Right hindlimb (tissue), 1 donor: ENCODE measurements at regions not wholly inside any gene's neighbourhood (a gene's known extent, or its start where the extent isn't known, plus 50 kb on each side); places are given as distances from the start of the nearest gene placed in this dataset.

ENCODE experiments used
- DNase-seq: peaks from one replicate; pipeline ENCODE4 v3.0.0-alpha.2; 2018

DNA sequence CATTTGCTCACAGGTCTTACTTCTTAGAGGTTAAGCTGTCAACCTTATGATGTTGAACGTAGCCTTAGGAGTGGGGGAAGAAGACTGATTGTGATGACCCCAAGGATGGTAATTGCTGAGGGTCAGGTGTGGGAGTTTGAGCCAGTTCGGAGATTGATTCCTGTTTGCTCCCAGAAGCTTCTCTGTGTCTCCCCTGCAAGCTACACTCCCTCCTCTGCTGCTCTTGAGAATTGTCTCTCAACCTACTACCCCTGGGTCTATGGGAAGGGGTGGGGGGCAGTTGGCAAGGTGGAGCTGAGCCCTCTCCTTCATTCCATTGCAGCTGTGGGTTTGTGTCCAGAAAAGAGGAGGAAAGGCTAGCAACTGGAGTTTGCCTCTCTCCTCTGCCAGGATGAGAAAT, 113.8 kb downstream of the PLEKHG1 start:
- DNase-seq, result no peak

DNA sequence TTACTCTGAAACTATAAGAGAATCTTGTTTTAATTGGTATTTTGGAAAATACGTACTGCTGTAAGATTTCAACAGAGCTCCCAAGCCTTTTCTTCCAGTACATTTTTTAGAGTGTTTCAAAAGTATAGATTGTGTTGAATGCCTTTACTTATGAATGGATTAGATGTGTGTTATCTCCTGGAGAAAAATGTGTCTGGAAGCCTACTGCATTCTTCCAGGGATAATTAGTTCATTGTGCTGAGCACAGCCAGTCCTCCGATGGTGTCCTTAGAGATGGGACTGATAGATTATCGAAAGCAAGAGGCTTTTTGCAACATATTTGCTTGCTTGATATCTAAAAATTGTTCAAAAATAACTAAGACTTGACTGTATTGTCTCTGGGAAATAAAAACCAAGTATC, 114.2 kb downstream of the PLEKHG1 start:
- DNase-seq, result no peak

DNA sequence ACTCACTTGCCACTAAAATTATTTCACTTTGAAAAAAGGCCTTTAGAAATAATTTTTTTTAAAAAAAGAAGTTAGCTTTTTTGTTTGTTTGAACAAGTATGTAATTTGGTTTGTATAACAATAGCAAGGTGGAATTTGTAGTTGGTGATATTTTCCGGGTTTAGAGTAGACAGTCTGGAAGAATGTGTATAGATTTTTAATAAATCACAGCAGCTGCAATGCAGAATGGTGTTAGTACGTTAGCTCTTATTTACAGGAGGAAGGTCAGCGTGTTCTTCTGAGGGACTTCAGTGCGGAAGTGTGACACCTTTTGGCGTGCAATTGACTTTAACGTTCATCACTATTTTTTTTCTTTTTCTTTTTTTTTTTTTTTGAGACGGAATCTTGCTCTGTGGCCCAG, 115.4 kb downstream of the PLEKHG1 start:
- no peak for DNase-seq

DNA sequence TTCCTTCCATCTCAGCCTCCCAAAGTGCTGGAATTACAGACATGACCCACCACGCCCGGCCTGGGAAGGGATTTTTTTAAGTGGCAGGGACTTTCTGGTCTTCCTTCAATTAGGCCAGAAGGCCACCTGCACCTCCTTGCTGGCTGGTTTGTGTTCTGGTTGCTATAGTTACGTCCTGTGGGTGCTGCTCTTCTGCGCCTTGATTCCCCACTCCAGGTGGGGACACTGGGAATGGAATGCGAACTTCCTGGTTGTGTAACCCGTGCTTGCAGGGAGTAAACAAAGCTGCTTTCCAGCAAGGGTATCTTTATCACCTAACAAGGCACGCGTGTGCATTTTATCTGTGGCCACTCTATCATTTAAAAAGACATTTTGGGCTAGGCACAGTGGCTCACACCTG, 117.7 kb downstream of the PLEKHG1 start:
- no peak for DNase-seq

DNA sequence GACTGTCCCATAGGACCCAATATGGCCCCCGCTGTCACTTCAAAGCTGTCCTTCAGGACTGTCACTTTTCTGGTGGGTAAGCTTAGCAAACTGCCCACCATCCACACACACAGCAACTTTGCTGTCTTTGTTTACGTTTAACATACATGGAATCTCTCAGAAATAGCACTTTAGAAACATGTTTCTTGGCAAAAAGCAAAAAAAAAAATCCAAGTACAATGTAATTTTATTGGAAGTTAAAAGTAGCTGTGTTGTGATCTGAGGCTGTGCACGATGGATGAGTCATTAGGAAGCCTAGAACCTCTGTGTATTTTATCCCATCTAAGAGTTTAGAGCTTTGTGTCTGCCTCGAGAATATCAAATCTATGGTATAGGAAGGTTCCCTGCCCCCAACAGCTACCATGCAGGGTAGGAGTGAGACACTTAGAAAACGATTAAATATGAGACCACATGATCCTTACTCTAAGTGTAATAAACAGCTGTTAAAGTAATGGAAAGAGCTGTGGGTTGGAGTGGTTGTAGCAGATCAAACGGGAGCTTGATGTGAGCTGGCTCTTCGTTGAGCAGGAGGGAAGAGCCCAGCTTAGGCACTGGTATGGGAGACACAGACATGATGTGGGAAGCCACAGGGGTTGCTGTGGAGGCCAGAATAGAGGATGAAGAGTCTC, 119.5 kb downstream of the PLEKHG1 start:
- no peak for DNase-seq

DNA sequence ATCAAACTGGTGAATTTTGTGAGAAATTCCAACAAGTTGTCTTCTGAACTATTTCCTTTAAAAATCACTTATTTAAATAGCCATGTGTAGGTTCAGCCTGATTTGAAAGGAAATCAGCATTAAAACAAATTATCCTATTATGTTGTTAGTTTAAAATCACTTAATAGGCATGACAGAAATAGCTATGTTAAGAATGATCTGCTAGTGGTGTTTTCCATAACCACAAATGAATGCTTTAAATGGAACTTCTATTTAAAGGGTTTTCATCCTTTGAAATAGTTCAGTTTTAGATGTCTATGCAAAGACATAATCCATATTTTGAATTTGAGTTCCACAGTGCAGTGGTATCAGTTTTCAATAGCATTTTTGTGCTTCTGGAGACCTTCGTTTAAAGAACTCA, 120.1 kb downstream of the PLEKHG1 start:
- DNase-seq, result no peak

DNA sequence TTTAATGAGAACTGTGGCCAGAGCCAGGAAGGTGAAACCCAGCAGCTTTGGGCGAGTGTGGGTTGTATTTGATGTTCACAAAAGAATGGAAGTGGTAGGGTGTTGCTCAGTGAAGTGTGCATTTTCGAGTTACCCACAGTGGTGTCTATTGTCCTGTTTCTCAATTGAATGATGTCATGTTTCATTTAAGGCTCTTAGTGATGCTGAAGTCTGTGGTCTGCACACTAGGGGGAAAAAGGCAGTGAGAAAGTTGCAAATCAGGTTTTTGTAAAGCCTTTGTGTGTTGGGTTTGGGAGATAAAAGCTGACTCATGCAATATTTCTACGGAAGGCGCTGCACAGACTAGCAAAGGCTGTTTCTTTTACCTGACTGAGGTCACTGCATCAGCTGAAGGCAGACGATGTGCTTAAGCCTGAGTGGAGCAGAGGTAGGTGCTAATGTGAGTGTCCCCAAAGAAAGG, 121.1 kb downstream of the PLEKHG1 start:
- DNase-seq, result no peak

DNA sequence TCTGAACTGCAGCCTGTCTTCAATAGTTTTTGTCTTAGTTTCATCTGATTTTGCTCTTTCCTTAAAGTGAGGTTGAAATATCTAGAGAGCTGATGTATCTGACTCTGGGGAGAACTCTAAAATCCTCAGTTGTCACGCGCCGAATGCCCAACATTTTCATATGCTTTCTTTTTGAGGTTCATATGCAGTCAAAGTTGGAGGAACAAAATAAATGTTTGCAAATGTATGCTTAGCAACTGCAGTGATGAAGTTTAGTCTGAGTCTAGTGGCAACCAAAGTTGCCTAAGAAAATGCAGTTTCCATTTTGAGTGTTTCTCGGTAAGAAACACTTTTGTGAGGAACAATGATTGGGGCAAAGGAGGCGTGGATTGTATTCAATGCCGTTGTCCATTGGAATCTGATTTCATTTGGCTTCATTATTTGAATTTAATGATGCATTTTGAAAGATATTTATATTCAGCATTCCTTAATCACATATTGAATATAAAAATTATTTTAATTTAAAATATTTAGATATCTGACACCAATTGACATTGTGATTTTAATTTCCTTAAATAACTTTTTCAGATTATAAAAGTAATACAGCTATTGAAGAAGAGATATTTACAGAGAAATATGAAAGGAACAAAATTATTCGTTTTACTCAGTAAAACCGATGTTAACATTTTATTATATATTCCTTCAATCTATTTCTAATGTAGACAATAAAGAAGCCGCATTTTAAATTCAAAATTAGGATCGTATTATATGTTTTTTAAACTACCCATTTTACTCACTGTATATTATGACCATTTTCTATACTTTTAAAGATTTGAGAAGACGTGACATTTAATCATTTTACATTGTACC, 122.0 kb downstream of the PLEKHG1 start:
- no peak for DNase-seq

DNA sequence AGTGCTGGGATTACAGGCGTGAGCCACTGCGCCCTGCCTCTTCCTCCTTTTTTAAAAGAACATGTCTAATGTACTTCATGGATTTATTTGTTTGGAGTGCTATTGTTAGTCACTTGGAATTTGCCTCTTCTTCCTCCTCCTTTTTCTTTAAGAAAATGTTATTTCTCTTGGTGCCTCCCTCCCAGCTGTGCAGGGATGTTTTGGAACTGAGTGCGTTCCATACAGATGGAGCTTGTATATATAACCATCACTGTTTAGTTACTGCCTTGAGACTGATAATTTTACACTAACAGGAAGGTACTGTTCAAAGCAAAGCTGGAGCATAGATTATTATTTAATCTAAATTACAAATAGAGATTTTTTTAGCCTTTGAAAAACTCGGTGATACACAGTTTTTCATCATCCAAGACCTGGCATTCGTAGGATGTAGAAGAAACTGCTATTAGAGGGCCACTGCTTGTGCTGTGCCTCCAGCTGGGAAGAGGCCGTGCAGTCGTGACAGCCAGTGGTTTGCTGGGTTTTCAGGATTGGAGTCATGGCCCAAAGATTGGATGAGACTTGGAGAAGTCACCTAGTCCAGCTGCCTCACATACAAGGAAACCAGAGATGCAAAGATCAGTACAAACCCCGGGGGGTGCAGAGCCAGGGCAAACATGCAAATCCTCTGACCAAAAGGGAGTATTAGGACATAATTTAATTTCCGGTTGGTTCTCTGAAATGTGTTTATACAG, 123.1 kb downstream of the PLEKHG1 start:
- DNase-seq, result no peak

DNA sequence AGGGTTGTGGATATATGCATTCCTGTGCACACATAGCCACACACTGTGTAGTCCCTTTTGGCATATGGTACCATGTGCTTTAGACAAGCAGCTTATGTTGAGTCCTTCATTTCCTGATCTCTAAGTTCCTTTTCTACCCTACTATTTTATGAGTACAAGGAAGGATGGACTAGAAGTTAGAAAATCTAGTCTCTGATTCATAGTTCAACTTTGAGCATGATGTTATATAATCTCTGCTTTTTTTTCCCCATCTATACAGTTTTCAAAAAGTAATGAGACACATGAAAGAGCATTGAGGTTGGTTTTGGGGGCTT, 123.6 kb downstream of the PLEKHG1 start:
- DNase-seq, result no peak

DNA sequence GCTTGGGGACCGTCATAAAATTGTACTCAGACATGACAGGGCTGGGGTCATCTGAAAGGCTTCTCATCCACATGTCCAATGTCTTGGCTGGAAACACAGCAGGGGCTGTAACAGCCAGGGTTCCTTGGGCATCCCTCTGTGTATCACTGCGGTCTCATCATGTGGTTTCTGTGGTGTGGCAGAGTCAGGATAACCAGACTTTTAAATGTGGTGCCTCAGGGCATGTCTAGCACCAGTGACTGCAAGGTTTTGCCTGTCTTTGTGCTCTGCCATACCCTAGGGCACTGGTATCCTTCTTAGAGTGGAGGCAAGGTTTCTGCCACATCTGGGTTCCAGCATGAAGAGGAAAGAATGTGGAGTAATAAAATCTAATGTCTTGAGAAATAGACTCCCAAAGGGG, 124.2 kb downstream of the PLEKHG1 start:
- no peak for DNase-seq

DNA sequence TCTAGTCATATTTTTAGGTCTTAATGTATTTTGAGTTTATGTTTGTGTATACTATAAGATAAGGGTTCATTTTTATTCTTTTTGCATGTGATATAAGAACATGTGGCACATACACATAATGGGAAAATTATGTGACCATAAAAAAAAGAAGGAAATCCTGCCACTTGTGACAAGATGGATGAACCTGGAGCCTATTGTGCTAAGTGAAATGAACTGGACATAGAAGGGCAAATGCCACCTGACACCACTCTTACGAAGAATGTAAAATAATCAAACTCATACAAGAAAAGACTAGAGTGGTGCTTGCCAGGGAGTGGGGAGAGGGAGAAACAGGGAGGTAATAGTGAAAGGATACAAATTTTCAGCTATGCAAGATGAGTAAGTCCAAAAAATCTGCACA, 126.1 kb downstream of the PLEKHG1 start:
- no peak for DNase-seq

DNA sequence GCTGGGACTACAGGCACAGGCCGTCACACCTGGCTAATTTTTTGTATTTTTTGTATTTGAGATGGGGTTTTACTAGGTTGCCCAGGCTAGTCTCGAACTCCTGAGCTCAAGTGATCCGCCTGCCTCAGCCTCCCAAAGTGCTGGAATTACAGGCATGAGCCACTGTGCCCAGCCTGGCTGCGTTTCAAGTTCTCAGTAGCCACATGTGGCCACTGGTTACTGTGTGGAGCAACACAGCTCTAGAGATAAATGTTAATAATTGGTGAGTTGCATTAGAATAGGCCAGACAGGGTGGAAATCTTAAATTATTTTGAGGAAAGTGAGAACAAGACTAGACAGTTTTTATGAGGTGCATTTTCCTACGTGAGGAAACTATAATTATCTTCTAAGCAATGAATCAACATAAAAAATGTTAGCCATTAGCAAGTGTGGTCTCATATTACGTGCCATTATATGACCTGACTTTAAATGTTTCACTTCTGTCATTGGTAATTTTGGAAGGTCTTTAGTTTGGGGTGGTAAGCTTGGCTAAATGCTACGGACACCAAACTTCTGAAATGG, 129.6 kb downstream of the PLEKHG1 start:
- DNase-seq, result no peak

DNA sequence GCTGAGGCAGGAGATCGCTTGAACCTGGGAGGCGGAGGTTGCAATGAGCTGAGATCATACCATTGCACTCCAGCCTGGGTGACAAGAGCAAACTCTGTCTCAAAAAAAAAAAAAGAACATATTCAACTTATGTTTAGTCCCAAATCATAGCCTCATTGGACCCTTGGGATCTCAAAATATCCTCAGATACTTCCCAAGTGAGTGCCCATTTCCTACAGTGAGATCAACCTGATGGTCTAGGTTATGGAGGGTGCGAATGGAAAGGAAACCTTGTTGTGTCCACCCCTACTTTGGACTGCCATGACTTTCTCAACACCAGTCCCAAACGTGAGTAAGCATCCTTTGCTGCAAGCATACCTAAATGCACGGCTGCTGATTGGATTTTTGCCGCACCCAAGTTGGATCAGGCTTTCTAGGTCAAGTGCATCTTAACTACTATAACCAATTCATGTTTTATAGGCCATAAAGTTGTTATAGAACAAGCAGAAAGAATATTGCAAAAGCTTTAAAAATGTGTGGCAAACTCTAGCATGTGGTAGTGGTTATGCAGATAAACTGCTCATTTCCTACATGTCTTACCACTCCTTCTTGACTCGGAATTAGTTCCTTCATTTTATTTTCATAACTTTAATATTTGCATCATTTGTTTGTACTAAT, 131.2 kb downstream of the PLEKHG1 start:
- no peak for DNase-seq

DNA sequence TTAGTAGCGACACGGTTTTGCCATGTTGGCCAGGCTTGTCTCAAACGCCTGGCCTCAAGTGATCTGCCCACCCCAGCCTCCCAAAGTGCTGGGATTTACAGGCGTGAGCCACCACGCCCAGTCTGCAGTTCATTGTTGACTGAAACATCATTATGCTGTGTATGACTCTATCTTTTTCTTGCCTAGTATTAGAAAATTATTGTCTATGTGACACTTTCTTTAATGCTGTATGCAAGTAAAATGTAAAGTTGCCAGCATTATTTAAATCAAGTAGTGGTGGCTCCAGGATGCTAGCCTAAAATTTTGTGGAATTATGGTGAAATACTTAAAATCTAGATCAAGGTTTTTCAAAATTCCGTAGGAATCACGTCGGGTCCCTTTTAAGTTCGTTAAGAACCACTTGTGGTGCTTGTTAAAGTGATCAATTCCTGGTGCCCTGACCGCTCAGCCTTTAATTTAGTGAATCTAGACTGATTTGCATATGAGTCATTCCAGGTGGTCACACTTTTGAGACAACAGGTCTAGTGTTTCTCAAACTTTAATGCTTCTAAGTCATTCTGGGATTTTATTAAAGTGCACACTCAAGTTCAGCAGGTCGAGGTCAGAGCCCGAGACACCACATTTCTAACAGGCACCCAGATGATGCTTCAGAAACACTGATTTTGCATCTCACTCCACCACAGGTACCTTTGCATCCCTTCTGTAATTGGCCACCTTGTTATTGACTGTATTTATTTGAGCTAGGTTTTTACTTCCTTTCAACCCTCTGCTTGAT, 132.6 kb upstream of the MTHFD1L start:
- no peak for DNase-seq

DNA sequence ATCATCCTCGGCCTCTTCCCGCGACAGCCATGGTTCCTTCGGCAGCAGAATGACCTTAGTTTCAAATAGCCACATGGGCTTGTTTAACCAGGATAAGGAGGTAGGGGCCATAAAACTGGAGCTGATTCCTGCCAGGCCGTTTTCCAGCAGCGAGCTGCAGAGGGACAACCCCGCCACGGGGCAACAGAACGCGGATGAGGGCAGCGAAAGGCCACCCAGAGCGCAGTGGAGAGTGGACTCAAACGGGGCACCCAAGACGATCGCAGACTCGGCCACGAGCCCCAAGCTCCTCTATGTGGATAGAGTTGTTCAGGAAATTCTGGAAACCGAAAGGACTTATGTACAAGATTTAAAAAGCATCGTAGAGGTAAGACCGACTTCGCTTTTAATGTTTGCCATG, 131.8 kb upstream of the MTHFD1L start:
- no peak for DNase-seq

DNA sequence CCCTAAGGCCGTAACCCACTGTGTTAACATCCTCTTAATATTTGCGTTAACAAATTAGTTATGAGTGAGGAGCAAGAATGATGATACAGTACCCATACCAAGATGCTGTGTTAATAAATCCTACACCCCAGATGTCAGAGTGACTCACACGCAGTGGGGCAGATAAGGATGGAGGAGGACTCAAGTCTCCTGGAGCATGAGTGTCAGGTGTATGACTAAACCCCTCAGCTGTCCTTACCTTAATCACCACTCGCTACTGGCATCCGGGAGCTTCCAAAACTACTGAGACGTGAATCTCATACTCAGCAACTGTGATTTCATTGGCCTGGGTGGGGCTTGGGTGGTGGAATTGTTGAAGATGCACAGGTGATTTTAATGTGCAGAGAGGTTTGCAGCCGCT, 131.3 kb upstream of the MTHFD1L start:
- no peak for DNase-seq

DNA sequence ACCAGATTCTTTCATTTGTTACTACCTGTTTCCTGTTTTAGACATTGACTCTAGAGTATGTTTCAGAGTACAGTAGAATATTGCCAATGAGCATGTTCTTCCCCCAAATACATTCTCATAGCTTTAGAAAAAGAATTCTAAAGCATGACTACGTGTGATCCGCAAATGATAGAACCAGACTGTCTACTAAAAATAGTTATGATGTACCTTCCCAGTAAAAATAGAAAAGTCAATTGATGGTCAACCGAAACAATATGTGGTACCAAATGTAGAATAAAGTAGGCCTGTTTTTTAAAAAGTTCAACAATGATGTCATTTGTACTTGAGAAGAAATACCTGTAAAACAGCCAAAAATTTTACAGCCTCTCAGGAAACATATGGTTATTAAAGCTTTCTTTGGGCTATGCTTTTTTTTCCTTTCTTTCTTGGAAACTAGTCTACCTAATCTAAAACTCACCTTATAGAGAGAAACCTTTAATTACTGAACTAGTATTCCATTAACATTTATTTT, 130.1 kb upstream of the MTHFD1L start:
- no peak for DNase-seq

DNA sequence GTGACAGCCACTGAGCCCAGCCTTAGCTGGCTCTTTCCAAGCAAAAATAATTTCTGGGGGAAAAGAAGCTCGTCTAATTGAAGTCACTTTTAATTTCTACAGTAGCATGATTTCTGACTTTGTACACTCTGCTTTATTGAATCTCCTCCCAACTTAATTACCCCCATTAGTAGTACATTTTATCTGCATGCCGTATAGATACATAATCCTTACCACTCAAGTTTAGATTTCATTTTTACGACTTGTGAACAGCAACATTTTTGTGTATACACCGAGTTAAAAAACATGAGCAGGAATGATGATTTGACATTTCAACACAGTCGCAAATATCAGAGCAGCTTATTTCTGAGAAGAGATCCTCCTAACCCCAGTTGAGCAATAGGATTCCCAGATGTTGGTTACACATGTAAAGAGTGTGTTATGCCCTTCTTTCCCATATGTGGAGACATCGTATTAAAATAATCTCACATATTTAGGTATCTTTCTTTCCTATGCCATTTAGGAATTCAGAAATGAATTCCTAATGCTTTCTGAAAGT, 127.3 kb upstream of the MTHFD1L start:
- no peak for DNase-seq

DNA sequence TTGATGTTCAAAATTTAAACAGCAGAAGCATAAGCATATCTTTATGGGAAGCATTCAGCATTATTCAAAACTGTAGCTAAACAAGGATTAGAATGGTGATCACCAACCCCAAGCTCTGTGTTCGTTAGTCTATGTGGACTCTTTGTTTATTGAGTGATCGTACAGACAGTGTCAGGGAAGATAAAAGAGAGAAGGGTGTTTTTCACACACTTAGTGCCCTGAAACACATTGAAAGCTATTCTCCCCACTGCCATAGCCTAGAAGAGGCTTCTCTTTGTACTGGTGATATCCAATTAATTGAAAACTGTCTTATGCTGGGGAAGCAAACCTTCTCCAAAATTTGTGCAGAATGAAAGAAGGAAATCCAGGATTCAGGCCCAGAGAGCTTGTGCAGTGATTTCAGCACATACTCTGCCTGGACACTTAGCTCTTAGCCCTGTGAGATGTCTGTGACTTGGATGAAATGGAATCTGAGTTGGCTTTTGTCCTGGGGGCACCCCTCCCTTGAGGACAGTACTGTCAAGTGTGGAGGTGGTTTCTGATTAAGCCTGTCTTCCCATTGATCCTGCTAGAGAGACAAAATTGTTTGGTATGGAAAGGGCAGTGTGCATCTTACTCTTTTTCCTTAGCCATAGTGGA, 125.7 kb upstream of the MTHFD1L start:
- no peak for DNase-seq

DNA sequence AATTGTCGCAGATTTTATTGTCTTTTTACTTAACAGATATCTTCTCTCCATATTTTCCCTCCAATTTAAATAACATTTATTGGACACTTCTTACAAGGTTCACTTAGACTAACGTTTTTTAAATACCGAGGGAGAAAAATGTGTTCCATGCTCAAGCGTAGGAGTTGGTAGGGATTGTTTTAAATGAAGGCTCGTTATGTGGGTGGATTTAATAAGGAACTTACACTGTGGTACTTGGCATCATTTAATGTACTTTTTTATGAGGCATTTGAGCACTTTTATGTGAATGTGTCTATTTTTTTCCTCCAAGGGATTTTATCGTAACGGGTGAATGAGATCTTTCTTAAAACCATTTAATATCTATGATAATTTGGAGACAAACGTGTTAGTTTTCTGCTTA, 125.0 kb upstream of the MTHFD1L start:
- no peak for DNase-seq
